Activated CD8-positive, alpha-beta memory T cell treated with anti-CD3 and anti-CD28 coated beads, Interleukin-2, amount 10 ng/mL, durations not matched to agents 7 days and 5 days (primary cell): ENCODE measurements at regions not wholly inside any gene's neighbourhood (a gene's known extent, or its start where the extent isn't known, plus 50 kb on each side); places are given as distances from the start of the nearest gene placed in this dataset.
"Not testable (repeated sequence)": the region's sequence is repeated elsewhere in the genome, so short reads cannot be mapped to it uniquely, and the experiment has no call there.

ENCODE experiments used
- ATAC-seq: fragments of 150-1000 bp; cut with Tn5 transposase; one replicate; pipeline ENCODE4 v1.10.0; 2021; ENCODE audit warnings: moderate library complexity
- CTCF ChIA-PET: fragments of 350-600 bp; sonication (Branson Sonifier 250); formaldehyde crosslinking; loops from one replicate; lab custom pipeline; 2021; ENCODE audit warnings: antibody characterized with exemption; lab: Charles Lee
- DNase-seq: peaks from one replicate; pipeline ENCODE4 v3.0.0-alpha.2; 2020
- H3K27ac Mint-ChIP-seq: one replicate; pipeline ENCODE4 v1.8.0; 2021; ENCODE audit warnings: mild to moderate bottlenecking, mixed read lengths
- H3K27me3 Mint-ChIP-seq: one replicate; pipeline ENCODE4 v1.8.0; 2021; ENCODE audit warnings: mixed read lengths
- H3K36me3 Mint-ChIP-seq: one replicate; pipeline ENCODE4 v1.8.0; 2021; ENCODE audit warnings: mild to moderate bottlenecking, mixed read lengths
- H3K4me1 Mint-ChIP-seq: one replicate; pipeline ENCODE4 v1.8.0; 2021; ENCODE audit warnings: mixed read lengths
- H3K4me3 Mint-ChIP-seq: one replicate; pipeline ENCODE4 v1.8.0; 2021; ENCODE audit warnings: mild to moderate bottlenecking, moderate library complexity, mixed read lengths
- H3K9me3 Mint-ChIP-seq: one replicate; pipeline ENCODE4 v1.8.0; 2022; ENCODE audit warnings: low read depth, mixed read lengths

GRCh38 chr6:130494729-130495128, 128.9 kb downstream of the TMEM200A start:
- ATAC-seq (no peak), DNase-seq (no peak)
- H3K36me3 Mint-ChIP-seq, result peaks cover 4% of the 10 kb centered on the region
- H3K9me3 Mint-ChIP-seq, result peaks cover 10% of the 10 kb centered on the region
- CTCF ChIA-PET, result no interaction called here
- H3K4me3 Mint-ChIP-seq, result no peak overlapping the region
- H3K27ac Mint-ChIP-seq, result no peak overlapping the region
- peaks cover under 1% of the 10 kb centered on the region for H3K4me1 Mint-ChIP-seq
- no peaks in the 10 kb centered on the region for H3K27me3 Mint-ChIP-seq

GRCh38 chr6:130500693-130501092, 134.9 kb downstream of the TMEM200A start:
- Mint-ChIP-seq H3K36me3 (peaks cover 11% of the 10 kb centered on the region), H3K27ac (no peak overlapping the region), H3K4me3 (no peak overlapping the region), H3K4me1 (peaks cover 7% of the 10 kb centered on the region), H3K27me3 (no peaks in the 10 kb centered on the region), H3K9me3 (peaks cover 5% of the 10 kb centered on the region)
- CTCF ChIA-PET, result interaction anchor here (1.0 kb wide), 1 partner anchor 15 kb away, joined by 3 read pairs; no protein-coding TSS in a partner anchor
- no peak for ATAC-seq
- no peak for DNase-seq

GRCh38 chr6:130503146-130503545, 137.3 kb downstream of the TMEM200A start:
- H3K27me3 Mint-ChIP-seq, result no peaks in the 10 kb centered on the region
- DNase-seq (no peak), ATAC-seq (no peak)
- H3K4me3 Mint-ChIP-seq, result no peak overlapping the region
- CTCF ChIA-PET, result no interaction called here
- no peak overlapping the region for H3K27ac Mint-ChIP-seq
- peaks cover 16% of the 10 kb centered on the region for H3K36me3 Mint-ChIP-seq
- H3K9me3 Mint-ChIP-seq, result peaks cover 5% of the 10 kb centered on the region
- peaks cover 7% of the 10 kb centered on the region for H3K4me1 Mint-ChIP-seq

GRCh38 chr6:130505808-130506598, 140.2 kb downstream of the TMEM200A start:
- H3K4me3 Mint-ChIP-seq, result no peak overlapping the region
- H3K27ac Mint-ChIP-seq, result no peak overlapping the region
- H3K9me3 Mint-ChIP-seq, result peaks cover 9% of the 10 kb centered on the region
- H3K36me3 Mint-ChIP-seq, result peaks cover 28% of the 10 kb centered on the region
- DNase-seq (no peak), ATAC-seq (no peak)
- CTCF ChIA-PET, result interaction anchor here (0.6 kb wide), 1 partner anchor 121 kb away, joined by 5 read pairs; no protein-coding TSS in a partner anchor
- peaks cover 5% of the 10 kb centered on the region for H3K4me1 Mint-ChIP-seq
- no peaks in the 10 kb centered on the region for H3K27me3 Mint-ChIP-seq

- not testable (repeated sequence) for H3K27ac Mint-ChIP-seq, H3K27me3 Mint-ChIP-seq, ATAC-seq, H3K4me1 Mint-ChIP-seq, H3K4me3 Mint-ChIP-seq, DNase-seq, H3K9me3 Mint-ChIP-seq
- H3K36me3 Mint-ChIP-seq, result peaks cover 29% of the 10 kb centered on the region
- CTCF ChIA-PET, result interaction anchor here (1.1 kb wide), 1 partner anchor 197 kb away, joined by 3 read pairs; no protein-coding TSS in a partner anchor
These were observed 141.3 kb downstream of the TMEM200A start for GRCh38 chr6:130507005-130507665.

GRCh38 chr6:130507666-130508028, 141.8 kb downstream of the TMEM200A start:
- CTCF ChIA-PET, result interaction anchor here (1.1 kb wide), 1 partner anchor 197 kb away, joined by 3 read pairs; no protein-coding TSS in a partner anchor
- peaks cover 9% of the 10 kb centered on the region for H3K9me3 Mint-ChIP-seq
- no peak for ATAC-seq
- H3K36me3 Mint-ChIP-seq, result peaks cover 30% of the 10 kb centered on the region
- H3K27ac Mint-ChIP-seq, result no peak overlapping the region
- H3K27me3 Mint-ChIP-seq, result no peaks in the 10 kb centered on the region
- no peak overlapping the region for H3K4me3 Mint-ChIP-seq
- H3K4me1 Mint-ChIP-seq, result peaks cover 7% of the 10 kb centered on the region
- DNase-seq, result no peak

GRCh38 chr6:130513770-130514169, 148.0 kb downstream of the TMEM200A start:
- H3K27me3 Mint-ChIP-seq, result no peaks in the 10 kb centered on the region
- CTCF ChIA-PET, result interaction anchor here (1.3 to 1.4 kb wide), 3 partner anchors 63 to 148 kb away, joined by 3 to 5 read pairs (median 5); partner anchors contain the start of gene TMEM200A
- H3K36me3 Mint-ChIP-seq, result peaks cover 58% of the 10 kb centered on the region
- DNase-seq, result peak; percentile 90
- H3K4me1 Mint-ChIP-seq, result peaks cover 58% of the 10 kb centered on the region
- no peak overlapping the region for H3K4me3 Mint-ChIP-seq
- peaks cover 13% of the 10 kb centered on the region for H3K9me3 Mint-ChIP-seq
- ATAC-seq, result peak; percentile 93
- peak overlapping the region; percentile 84 for H3K27ac Mint-ChIP-seq

GRCh38 chr6:130514712-130515111, 148.9 kb downstream of the TMEM200A start:
- no peaks in the 10 kb centered on the region for H3K27me3 Mint-ChIP-seq
- peaks cover 13% of the 10 kb centered on the region for H3K9me3 Mint-ChIP-seq
- peak overlapping the region; percentile 33 for H3K27ac Mint-ChIP-seq
- H3K4me3 Mint-ChIP-seq, result no peak overlapping the region
- DNase-seq, result no peak
- peaks cover 54% of the 10 kb centered on the region for H3K36me3 Mint-ChIP-seq
- peaks cover 58% of the 10 kb centered on the region for H3K4me1 Mint-ChIP-seq
- CTCF ChIA-PET, result interaction anchor here (1.0 kb wide), 1 partner anchor 229 kb away, joined by 3 read pairs; no protein-coding TSS in a partner anchor
- no peak for ATAC-seq

GRCh38 chr6:130515306-130515705, 149.5 kb downstream of the TMEM200A start:
- no peaks in the 10 kb centered on the region for H3K27me3 Mint-ChIP-seq
- H3K36me3 Mint-ChIP-seq, result peaks cover 50% of the 10 kb centered on the region
- ATAC-seq (no peak), DNase-seq (no peak)
- peaks cover 58% of the 10 kb centered on the region for H3K4me1 Mint-ChIP-seq
- CTCF ChIA-PET, result interaction anchor here (0.7 to 1.4 kb wide), 3 partner anchors 14 to 228 kb away, joined by 3 to 4 read pairs (median 3); no protein-coding TSS in a partner anchor
- H3K4me3 Mint-ChIP-seq, result no peak overlapping the region
- peak overlapping the region; percentile 33 for H3K27ac Mint-ChIP-seq
- H3K9me3 Mint-ChIP-seq, result peaks cover 13% of the 10 kb centered on the region

GRCh38 chr6:130516604-130517003, 150.8 kb downstream of the TMEM200A start:
- no peak for ATAC-seq
- no peak overlapping the region for H3K4me3 Mint-ChIP-seq
- peaks cover 12% of the 10 kb centered on the region for H3K9me3 Mint-ChIP-seq
- H3K4me1 Mint-ChIP-seq, result peaks cover 58% of the 10 kb centered on the region
- H3K27me3 Mint-ChIP-seq, result no peaks in the 10 kb centered on the region
- peak overlapping the region; percentile 13 for H3K27ac Mint-ChIP-seq
- H3K36me3 Mint-ChIP-seq, result peaks cover 54% of the 10 kb centered on the region
- CTCF ChIA-PET, result interaction anchor here (1.4 kb wide), 1 partner anchor 16 kb away, joined by 3 read pairs; no protein-coding TSS in a partner anchor
- no peak for DNase-seq

- Mint-ChIP-seq H3K4me3 (no peak overlapping the region), H3K27ac (peak overlapping the region; percentile 22), H3K27me3 (no peaks in the 10 kb centered on the region), H3K4me1 (peaks cover 52% of the 10 kb centered on the region), H3K9me3 (peaks cover 12% of the 10 kb centered on the region), H3K36me3 (peaks cover 49% of the 10 kb centered on the region)
- ATAC-seq (peak; percentile 17), DNase-seq (no peak)
- CTCF ChIA-PET, result no interaction called here
These were observed 151.7 kb downstream of the TMEM200A start for GRCh38 chr6:130517444-130517931.

GRCh38 chr6:130518588-130518987, 152.8 kb downstream of the TMEM200A start:
- Mint-ChIP-seq H3K9me3 (peaks cover 12% of the 10 kb centered on the region), H3K36me3 (peaks cover 43% of the 10 kb centered on the region), H3K4me1 (peaks cover 42% of the 10 kb centered on the region), H3K27me3 (no peaks in the 10 kb centered on the region), H3K4me3 (no peak overlapping the region), H3K27ac (no peak overlapping the region)
- no peak for DNase-seq
- no peak for ATAC-seq
- CTCF ChIA-PET, result no interaction called here

GRCh38 chr6:130520221-130520620, 154.4 kb downstream of the TMEM200A start:
- no peak overlapping the region for H3K4me3 Mint-ChIP-seq
- H3K4me1 Mint-ChIP-seq, result peaks cover 38% of the 10 kb centered on the region
- DNase-seq (no peak), ATAC-seq (no peak)
- H3K36me3 Mint-ChIP-seq, result peaks cover 35% of the 10 kb centered on the region
- H3K27ac Mint-ChIP-seq, result no peak overlapping the region
- H3K27me3 Mint-ChIP-seq, result no peaks in the 10 kb centered on the region
- peaks cover 10% of the 10 kb centered on the region for H3K9me3 Mint-ChIP-seq
- CTCF ChIA-PET, result interaction anchor here (0.6 kb wide), 1 partner anchor 323 kb away, joined by 3 read pairs; no protein-coding TSS in a partner anchor
